ENCODE measurements at regions not wholly inside any gene's neighbourhood (a gene's known extent, or its start where the extent isn't known, plus 50 kb on each side); places are given as distances from the start of the nearest gene placed in this dataset.

DNA sequence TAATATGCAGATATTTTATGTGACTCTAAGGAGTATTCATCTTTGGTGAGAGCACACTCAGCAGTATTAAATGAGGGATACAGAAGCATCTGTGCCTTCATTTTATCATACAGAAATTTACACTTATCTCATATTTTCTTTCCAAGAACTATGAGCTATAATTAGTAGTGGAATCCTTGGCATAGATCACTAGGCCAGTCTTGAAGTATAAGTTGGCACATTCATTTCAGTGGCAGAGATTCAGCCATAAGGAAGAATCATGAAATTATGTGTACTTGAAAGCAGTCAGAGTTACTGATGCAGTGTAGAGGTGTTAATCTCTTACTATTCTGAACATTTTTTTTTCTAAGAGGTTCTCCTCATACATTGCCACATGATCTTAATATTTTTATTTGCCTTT, 393.6 kb upstream of the GOLIM4 start:
- TF ChIP-seq, protein P1, sequence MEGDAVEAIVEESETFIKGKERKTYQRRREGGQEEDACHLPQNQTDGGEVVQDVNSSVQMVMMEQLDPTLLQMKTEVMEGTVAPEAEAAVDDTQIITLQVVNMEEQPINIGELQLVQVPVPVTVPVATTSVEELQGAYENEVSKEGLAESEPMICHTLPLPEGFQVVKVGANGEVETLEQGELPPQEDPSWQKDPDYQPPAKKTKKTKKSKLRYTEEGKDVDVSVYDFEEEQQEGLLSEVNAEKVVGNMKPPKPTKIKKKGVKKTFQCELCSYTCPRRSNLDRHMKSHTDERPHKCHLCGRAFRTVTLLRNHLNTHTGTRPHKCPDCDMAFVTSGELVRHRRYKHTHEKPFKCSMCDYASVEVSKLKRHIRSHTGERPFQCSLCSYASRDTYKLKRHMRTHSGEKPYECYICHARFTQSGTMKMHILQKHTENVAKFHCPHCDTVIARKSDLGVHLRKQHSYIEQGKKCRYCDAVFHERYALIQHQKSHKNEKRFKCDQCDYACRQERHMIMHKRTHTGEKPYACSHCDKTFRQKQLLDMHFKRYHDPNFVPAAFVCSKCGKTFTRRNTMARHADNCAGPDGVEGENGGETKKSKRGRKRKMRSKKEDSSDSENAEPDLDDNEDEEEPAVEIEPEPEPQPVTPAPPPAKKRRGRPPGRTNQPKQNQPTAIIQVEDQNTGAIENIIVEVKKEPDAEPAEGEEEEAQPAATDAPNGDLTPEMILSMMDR (conservative IDR thresholded peaks at IDR 0.05) = no peak
- H3K27ac Mint-ChIP-seq = no peak overlapping the region
- no peak for DNase-seq (ENCODE audit: extremely low spot score, unreplicated experiment)
- H3K4me3 Mint-ChIP-seq = no peak overlapping the region
- H3K27me3 Mint-ChIP-seq = no peaks in the 10 kb centered on the region
- peaks cover 7% of the 10 kb centered on the region for H3K4me1 Mint-ChIP-seq (ENCODE audit: unreplicated experiment)
- H3K9me3 Mint-ChIP-seq = no peaks in the 10 kb centered on the region
- no peaks in the 10 kb centered on the region for H3K36me3 Mint-ChIP-seq

DNA sequence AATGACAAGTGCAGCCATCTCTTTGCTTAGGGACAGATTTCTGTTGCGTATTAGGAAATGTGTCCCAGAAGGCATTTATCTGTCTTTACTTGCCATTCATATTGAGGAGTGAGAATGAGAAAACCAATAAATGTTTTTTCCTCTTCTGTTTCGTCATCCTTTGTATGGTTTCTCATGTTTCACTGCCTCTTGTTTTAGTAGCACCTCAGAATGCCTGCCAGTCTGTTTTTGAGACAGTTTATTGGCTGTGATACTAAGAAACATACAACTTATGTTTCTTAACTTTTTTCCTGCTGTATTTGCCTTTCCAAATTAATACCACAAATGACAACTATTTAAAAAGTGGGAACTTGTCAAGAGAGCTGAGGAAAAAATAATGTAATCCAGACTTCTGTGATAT, 390.2 kb upstream of the GOLIM4 start:
- no peak overlapping the region for H3K4me3 Mint-ChIP-seq
- no peak for DNase-seq (ENCODE audit: extremely low spot score, unreplicated experiment)
- peaks cover 7% of the 10 kb centered on the region for H3K4me1 Mint-ChIP-seq (ENCODE audit: unreplicated experiment)
- H3K36me3 Mint-ChIP-seq = no peaks in the 10 kb centered on the region
- TF ChIP-seq, protein P1 (conservative IDR thresholded peaks at IDR 0.05) = no peak
- H3K27ac Mint-ChIP-seq = no peak overlapping the region
- H3K27me3 Mint-ChIP-seq = no peaks in the 10 kb centered on the region
- H3K9me3 Mint-ChIP-seq = no peaks in the 10 kb centered on the region

DNA sequence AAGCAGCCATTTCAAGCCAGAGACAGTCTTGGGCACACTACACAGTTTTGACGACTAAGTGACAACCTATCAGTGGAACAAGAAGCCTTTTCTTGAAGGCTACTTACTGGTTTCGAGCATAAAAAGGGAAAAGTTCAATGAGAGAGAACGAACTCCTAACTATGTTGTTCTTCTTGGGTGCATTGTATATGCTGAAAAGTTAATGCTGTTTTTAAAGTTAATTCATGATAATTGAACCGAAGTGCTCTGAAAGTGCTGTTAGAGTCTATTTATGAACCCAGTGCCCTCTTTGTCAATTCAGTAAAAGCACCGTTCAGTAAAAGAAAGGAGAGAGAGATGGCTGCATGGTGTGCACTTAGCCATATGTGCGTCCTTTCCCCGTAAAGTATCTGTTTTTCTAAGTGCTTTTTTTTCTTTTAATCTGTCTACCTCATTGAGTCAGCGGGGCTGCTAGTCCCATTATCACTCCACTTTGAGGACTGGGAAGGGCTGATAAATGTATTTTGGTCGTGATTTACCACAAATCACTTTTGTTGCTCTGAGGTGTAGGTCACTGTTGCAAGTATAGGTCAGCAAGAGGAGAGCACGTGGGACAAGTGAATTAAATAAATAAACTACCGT, 380.7 kb upstream of the GOLIM4 start:
- peaks cover 9% of the 10 kb centered on the region for H3K4me1 Mint-ChIP-seq (ENCODE audit: unreplicated experiment)
- H3K27ac Mint-ChIP-seq = no peak overlapping the region
- no peak overlapping the region for H3K4me3 Mint-ChIP-seq
- H3K36me3 Mint-ChIP-seq = no peaks in the 10 kb centered on the region
- no peaks in the 10 kb centered on the region for H3K9me3 Mint-ChIP-seq
- peaks cover 3% of the 10 kb centered on the region for H3K27me3 Mint-ChIP-seq
- TF ChIP-seq, protein P1 (conservative IDR thresholded peaks at IDR 0.05) = no peak
- no peak for DNase-seq (ENCODE audit: extremely low spot score, unreplicated experiment)

DNA sequence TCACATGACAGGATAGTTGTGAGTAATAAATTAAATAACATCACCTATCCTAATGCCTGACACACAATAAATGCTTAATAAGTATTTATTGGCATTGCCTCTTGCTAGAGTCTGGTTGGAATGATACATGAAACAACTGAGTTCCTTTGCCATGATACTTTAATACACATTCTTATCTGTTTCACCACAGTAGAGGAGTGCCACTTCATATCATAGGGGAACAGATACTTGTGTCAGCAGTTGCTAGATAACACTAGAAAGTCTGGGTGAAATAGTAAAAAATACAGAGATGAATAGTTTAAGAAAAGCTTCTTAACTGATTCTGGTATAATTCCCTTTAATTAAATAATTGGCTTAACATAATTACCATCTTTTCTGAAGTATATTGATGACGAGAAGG, 380.0 kb upstream of the GOLIM4 start:
- no peak overlapping the region for H3K4me3 Mint-ChIP-seq
- H3K9me3 Mint-ChIP-seq = no peaks in the 10 kb centered on the region
- TF ChIP-seq, protein P1 (conservative IDR thresholded peaks at IDR 0.05) = no peak
- DNase-seq (ENCODE audit: extremely low spot score, unreplicated experiment) = no peak
- H3K4me1 Mint-ChIP-seq (ENCODE audit: unreplicated experiment) = peaks cover 9% of the 10 kb centered on the region
- peaks cover 3% of the 10 kb centered on the region for H3K27me3 Mint-ChIP-seq
- no peaks in the 10 kb centered on the region for H3K36me3 Mint-ChIP-seq
- no peak overlapping the region for H3K27ac Mint-ChIP-seq

DNA sequence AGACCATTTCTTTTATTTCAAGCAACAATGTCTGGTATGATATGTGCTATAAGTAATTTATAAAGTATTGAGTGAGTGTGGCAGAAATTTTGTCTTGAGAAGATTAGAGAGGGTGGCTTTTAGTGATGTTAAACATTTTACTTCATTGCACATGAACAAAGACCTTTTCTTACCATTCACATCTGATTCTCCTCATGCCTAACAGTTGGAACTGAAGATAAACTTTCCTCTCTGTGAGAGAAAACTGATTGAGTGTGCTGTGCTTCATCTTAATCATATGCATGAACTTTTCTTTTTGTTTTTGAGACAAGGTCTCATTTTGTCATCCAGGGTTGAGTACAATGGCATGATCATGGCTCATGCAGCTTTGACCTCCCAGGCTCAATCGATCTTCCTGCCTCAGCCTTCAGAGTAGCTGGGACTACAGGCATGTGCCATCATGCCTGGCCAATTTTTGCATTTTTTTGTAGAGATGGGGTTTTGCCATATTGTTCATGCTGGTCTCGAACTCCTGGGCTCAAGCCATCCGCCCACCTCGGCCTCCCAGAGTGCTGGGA, 377.7 kb upstream of the GOLIM4 start:
- no peak for DNase-seq (ENCODE audit: extremely low spot score, unreplicated experiment)
- TF ChIP-seq, protein P1 (conservative IDR thresholded peaks at IDR 0.05) = no peak
- no peak overlapping the region for H3K4me3 Mint-ChIP-seq
- no peaks in the 10 kb centered on the region for H3K9me3 Mint-ChIP-seq
- no peak overlapping the region for H3K27ac Mint-ChIP-seq
- no peaks in the 10 kb centered on the region for H3K36me3 Mint-ChIP-seq
- peaks cover 3% of the 10 kb centered on the region for H3K27me3 Mint-ChIP-seq
- peaks cover 9% of the 10 kb centered on the region for H3K4me1 Mint-ChIP-seq (ENCODE audit: unreplicated experiment)
